ENCODE measurements at regions not wholly inside any gene's neighbourhood (a gene's known extent, or its start where the extent isn't known, plus 50 kb on each side); places are given as distances from the start of the nearest gene placed in this dataset.
"Not testable (repeated sequence)": the region's sequence is repeated elsewhere in the genome, so short reads cannot be mapped to it uniquely, and the experiment has no call there.

GRCh38 chr1:29555043-29555620, 318.8 kb downstream of the PTPRU start:
- no peak for DNase-seq (ENCODE audit: low read depth)
- H3K4me3 ChIP-seq (ENCODE audit: low read length), result no peak overlapping the region
- TF ChIP-seq CTCF (IDR thresholded peaks at IDR 0.05; ENCODE audit: insufficient read depth, low read depth, low read length, missing control alignments), result no peak

- H3K4me3 ChIP-seq (ENCODE audit: low read length), result no peak overlapping the region
- TF ChIP-seq CTCF (IDR thresholded peaks at IDR 0.05; ENCODE audit: insufficient read depth, low read depth, low read length, missing control alignments), result no peak
- DNase-seq (ENCODE audit: low read depth), result no peak
Measured at GRCh38 chr1:29554208-29554778, 318.0 kb downstream of the PTPRU start.

GRCh38 chr1:29551123-29551936, 315.0 kb downstream of the PTPRU start:
- DNase-seq (ENCODE audit: low read depth), result no peak
- no peak overlapping the region for H3K4me3 ChIP-seq (ENCODE audit: low read length)
- no peak for TF ChIP-seq CTCF (IDR thresholded peaks at IDR 0.05; ENCODE audit: insufficient read depth, low read depth, low read length, missing control alignments)

- no peak for TF ChIP-seq CTCF (IDR thresholded peaks at IDR 0.05; ENCODE audit: insufficient read depth, low read depth, low read length, missing control alignments)
- DNase-seq (ENCODE audit: low read depth), result peak; percentile 13
- H3K4me3 ChIP-seq (ENCODE audit: low read length), result no peak overlapping the region
Measured at GRCh38 chr1:29550119-29550841, 314.0 kb downstream of the PTPRU start.

GRCh38 chr1:29549728-29550118, 313.4 kb downstream of the PTPRU start:
- DNase-seq (ENCODE audit: low read depth); H3K4me3 ChIP-seq (ENCODE audit: low read length): not testable (repeated sequence)

GRCh38 chr1:29549001-29549400, 312.7 kb downstream of the PTPRU start:
- no peak for DNase-seq (ENCODE audit: low read depth)
- no peak for TF ChIP-seq CTCF (IDR thresholded peaks at IDR 0.05; ENCODE audit: insufficient read depth, low read depth, low read length, missing control alignments)
- no peak overlapping the region for H3K4me3 ChIP-seq (ENCODE audit: low read length)

GRCh38 chr1:29548091-29548490, 311.8 kb downstream of the PTPRU start:
- no peak for DNase-seq (ENCODE audit: low read depth)
- H3K4me3 ChIP-seq (ENCODE audit: low read length), result no peak overlapping the region
- no peak for TF ChIP-seq CTCF (IDR thresholded peaks at IDR 0.05; ENCODE audit: insufficient read depth, low read depth, low read length, missing control alignments)

Data from epithelial cell of esophagus (primary cell).